ENCODE measurements at regions not wholly inside any gene's neighbourhood (a gene's known extent, or its start where the extent isn't known, plus 50 kb on each side); places are given as distances from the start of the nearest gene placed in this dataset.

DNA sequence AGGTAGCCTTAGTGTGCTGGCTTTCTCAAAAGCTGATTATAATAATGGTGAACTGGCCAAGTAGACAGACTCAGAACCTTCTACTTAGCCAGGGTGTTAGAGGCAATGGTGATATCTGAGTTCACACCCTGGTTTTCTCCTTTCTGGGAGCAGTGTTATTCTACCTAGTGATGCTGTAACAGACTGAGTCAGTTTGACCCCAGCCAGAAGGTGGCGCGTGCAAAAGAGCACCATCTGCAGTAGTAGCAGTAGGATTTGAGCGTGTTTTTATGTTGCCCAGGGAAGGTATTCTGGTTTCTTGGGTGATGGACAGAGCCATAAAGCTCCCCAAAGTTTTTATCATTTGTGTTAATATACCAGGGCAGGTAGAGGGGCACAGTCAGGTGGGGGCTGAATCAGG lies 143.8 kb upstream of the CPXCR1 start:
- Histone ChIP-seq H2BK20ac (ENCODE audit: low read depth, low read length) (no peak overlapping the region), H3K9me3 (ENCODE audit: control insufficient read depth, insufficient read depth, low read length) (no peaks in the 10 kb centered on the region), H2AK9ac (replicated peaks; ENCODE audit: low read depth, low read length, poor library complexity) (no peak overlapping the region), H2BK5ac (ENCODE audit: low read depth, low read length, poor library complexity, severe bottlenecking) (no peak overlapping the region), H3K79me1 (ENCODE audit: low read depth in 1 of 2, low read length in 2 of 2) (no peaks in the 10 kb centered on the region), H3K4ac (ENCODE audit: low read depth, low read length) (no peak overlapping the region), H2BK15ac (ENCODE audit: low read depth, low read length) (no peak overlapping the region), H3K18ac (ENCODE audit: low read depth, low read length) (no peak overlapping the region), H2AK5ac (ENCODE audit: low read depth, low read length) (no peak overlapping the region), H3K23ac (ENCODE audit: low read depth, low read length) (no peak overlapping the region), H3K36me3 (ENCODE audit: control insufficient read depth, insufficient read depth, low read length) (no peaks in the 10 kb centered on the region), H3K4me2 (ENCODE audit: low read depth, low read length) (no peak overlapping the region), H3K27ac (ENCODE audit: insufficient read depth, low read length) (no peak overlapping the region), H2AFZ (replicated peaks; ENCODE audit: low read length, poor library complexity) (no peak overlapping the region), H3K14ac (replicated peaks; ENCODE audit: low read depth, low read length) (no peak overlapping the region), H4K91ac (ENCODE audit: insufficient read depth, low read depth, low read length) (no peak overlapping the region), H3K56ac (ENCODE audit: extremely low read depth, insufficient read depth, low read length) (no peak overlapping the region), H4K20me1 (ENCODE audit: insufficient read depth, low read length) (no peaks in the 10 kb centered on the region), H3K9me1 (ENCODE audit: insufficient read depth, low read length) (no peaks in the 10 kb centered on the region), H3K4me3 (ENCODE audit: insufficient read depth, low read depth, low read length) (no peak overlapping the region), H3K4me1 (ENCODE audit: control insufficient read depth, insufficient read depth, low read length) (no peaks in the 10 kb centered on the region), H3K9ac (ENCODE audit: low read depth, low read length) (no peak overlapping the region), H3K27me3 (ENCODE audit: control insufficient read depth, insufficient read depth, low read length) (no peaks in the 10 kb centered on the region), H4K5ac (ENCODE audit: low read depth, low read length) (no peak overlapping the region), H2BK120ac (ENCODE audit: low read depth, low read length) (no peak overlapping the region), H4K8ac (ENCODE audit: low read depth in 2 of 2, low read length in 2 of 2) (no peak overlapping the region)
- WGBS, 2 experiments (ENCODE audit: extremely low coverage in 2 of 2, insufficient read length in 1 of 2) = no CpG with 5 or more reads among the region's 3 CpGs
- in situ Hi-C loops (cut with MboI; ENCODE audit: low sequenced_read_pairs) = no loop called here
- BruUV-seq (replicated peaks) = no TSS peak
- DNase-seq = no peak
- intact Hi-C loops (cut with micrococcal nuclease) = no loop called here
- POLR2A ChIA-PET (ENCODE audit: unreplicated experiment) = no interaction called here
- TF ChIP-seq NFE2L2 (IDR thresholded peaks at IDR 0.05; ENCODE audit: low read depth, low read length) (no peak), SMC3 (IDR thresholded peaks at IDR 0.05; ENCODE audit: low read depth, low read length) (no peak), MXI1 (IDR thresholded peaks at IDR 0.05; ENCODE audit: borderline replicate concordance, low read depth, low read length) (no peak), POLR2A (IDR thresholded peaks at IDR 0.05; ENCODE audit: low read depth, low read length) (no peak), USF2 (IDR thresholded peaks at IDR 0.05; ENCODE audit: low read depth, low read length) (no peak), BHLHE40 (IDR thresholded peaks at IDR 0.05; ENCODE audit: low read depth, low read length) (no peak)
- TF ChIP-seq, protein P1, sequence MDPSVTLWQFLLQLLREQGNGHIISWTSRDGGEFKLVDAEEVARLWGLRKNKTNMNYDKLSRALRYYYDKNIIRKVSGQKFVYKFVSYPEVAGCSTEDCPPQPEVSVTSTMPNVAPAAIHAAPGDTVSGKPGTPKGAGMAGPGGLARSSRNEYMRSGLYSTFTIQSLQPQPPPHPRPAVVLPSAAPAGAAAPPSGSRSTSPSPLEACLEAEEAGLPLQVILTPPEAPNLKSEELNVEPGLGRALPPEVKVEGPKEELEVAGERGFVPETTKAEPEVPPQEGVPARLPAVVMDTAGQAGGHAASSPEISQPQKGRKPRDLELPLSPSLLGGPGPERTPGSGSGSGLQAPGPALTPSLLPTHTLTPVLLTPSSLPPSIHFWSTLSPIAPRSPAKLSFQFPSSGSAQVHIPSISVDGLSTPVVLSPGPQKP (IDR thresholded peaks at IDR 0.05; ENCODE audit: borderline replicate concordance, low read depth, low read length) = no peak
- dilution Hi-C loops (cut with HindIII; ENCODE audit: low sequenced_read_pairs, unreplicated experiment) = no loop called here
- CTCF ChIA-PET = no interaction called here
- no peak for ATAC-seq (ENCODE audit: low read depth)
